NCI-H226 (cell line): ENCODE measurements at regions not wholly inside any gene's neighbourhood (a gene's known extent, or its start where the extent isn't known, plus 50 kb on each side); places are given as distances from the start of the nearest gene placed in this dataset.
"Not testable (repeated sequence)": the region's sequence is repeated elsewhere in the genome, so short reads cannot be mapped to it uniquely, and the experiment has no call there.

Source experiments
- DNase-seq: peaks from one replicate; pipeline ENCODE4 v3.0.0-alpha.2; 2015

DNA sequence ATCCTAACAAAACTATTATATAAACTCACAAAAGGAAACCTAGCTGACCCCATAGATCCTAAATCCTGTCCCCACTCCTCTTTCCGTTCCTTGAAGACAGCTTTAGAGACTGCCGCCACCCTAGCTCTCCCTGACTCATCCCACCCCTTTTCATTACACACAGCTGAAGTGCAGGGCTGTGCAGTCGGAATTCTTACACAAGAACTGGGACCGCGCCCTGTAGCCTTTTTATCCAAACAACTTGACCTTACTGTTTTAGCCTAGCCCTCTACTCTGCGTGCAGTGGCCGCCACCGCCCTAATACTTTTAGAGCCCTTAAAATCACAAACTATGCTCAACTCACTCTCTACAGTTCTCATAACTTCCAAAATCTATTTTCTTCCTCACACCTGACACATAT is 264.0 kb downstream of the SMARCA2 start:
- not testable (repeated sequence) for DNase-seq

DNA sequence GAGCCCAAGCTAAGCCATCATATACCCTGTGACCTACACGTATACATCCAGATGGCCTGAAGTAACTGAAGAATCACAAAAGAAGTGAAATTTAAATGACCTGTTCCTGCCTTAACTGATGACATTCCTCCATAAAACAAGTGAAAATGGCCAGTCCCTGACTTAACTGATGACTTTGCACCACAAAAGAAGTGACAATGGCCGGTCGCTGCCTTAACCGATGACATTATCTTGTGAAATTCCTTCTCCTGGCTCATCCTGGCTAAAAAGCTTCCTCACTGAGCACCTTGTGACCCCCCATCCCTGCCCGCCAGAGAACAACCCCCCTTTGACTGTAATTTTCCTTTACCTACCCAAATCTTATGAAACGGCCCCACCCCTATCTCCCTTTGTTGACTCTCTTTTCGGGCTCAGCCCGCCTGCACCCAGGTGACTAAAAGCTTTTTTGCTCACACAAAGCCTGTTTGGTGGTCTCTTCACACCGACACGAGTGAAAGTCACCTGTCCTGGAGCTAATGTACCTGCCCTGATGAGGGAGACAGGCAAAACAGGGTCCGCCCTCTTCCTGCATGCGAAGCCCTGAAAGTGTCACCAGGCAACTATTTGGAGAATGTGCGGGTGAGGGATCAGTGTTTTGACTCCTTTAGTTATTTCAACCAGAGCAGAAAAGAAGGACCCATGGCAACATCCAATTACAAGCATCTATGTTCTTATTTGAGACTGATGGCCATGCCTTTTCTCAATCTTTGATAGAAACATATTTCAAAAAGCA is 266.1 kb downstream of the SMARCA2 start:
- peak; percentile 89 for DNase-seq

DNA sequence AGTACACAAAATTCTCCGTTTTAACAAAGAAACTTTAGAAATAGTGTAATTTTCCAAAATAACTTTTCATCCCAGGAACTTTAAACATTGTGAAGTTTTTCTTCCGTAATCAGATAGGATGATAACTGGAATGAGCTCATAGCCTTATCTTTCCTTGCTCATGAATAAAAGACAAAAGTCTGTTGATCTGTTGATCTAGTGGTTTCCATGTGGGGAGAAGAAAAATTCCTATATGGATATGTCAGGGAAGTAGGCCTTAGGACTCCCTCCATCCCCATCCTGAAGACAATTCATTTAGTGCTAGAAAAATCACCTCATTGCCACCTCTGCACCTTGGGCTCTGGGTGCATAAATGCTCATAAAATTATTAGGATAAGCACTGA is 266.6 kb downstream of the SMARCA2 start:
- DNase-seq = peak; percentile 90

DNA sequence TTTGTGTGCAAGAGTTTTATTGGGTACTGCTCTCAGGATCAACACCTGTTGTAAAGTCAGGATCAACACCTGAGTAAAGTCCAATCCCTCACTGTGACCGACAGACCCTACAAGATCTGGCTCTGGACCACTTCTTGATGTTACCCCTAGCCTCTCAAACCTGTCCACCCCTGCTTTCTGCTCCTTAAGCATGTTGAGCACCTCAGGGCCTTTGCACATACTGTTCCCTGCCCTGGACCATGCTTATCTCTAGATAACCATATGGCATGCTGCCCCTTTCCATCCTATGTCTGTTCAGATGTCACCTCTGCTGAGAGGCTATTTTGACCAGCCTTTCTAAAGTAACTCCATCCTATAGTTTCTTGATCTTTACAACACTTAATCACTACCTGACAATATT is 269.6 kb downstream of the SMARCA2 start:
- no peak for DNase-seq

DNA sequence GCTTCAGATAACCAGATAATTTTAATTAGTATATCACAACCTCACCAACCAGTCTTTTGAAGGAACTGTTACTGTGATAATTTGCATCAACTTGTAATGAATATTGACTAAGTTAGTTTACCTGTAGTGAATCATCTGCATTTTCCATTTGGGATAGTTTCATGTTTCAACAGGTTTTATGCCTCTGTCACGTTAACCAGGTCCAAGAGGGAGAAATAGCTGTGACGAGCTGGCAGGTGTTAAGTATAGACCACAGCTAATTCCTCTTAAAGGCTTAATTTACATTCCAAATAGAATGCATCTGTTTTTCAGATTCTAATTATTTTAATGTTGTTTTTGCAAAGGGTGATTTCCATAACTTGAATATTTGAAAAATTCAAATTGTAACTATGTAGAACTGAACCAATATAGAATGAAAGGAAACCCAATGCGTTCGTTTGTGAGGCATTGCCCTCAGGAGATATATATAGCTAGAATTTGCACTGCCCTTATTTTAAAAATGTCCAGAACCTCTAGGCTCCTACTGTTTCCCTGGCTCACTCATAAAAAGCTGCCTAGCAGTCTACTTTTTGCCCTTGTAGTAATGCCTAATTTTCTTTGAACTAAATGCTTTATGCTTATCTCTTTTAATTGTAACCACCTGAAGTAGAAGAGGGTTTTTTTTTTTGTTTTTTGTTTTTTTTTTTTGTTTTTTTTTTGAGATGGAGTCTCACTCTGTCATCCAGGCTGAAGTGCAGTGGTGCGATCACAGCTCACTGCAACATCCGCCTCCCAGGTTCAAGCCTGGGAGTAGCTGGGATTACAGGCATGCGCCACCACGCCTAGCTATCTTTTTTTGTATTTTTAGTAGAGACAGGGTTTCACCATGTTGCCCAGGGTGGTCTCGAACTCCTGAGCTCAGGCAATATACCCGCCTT is 270.5 kb downstream of the SMARCA2 start:
- no peak for DNase-seq

DNA sequence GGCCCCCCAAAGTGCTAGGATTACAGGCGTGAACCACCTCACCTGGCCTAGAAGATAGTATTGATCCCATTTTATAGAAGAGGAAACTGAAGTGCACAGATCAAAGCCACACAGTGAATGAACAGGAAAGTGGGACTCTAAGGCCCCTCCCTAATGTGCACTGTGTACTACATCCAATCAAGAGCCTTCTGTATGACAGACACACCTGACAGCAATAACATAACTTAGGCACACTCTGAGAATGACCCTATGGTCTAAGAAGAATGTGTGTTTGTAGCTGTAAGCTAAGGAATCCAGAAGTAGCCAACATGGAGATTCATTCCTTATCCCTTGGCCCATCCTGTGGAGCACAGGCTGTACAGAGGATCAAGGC is 271.2 kb downstream of the SMARCA2 start:
- DNase-seq = no peak

DNA sequence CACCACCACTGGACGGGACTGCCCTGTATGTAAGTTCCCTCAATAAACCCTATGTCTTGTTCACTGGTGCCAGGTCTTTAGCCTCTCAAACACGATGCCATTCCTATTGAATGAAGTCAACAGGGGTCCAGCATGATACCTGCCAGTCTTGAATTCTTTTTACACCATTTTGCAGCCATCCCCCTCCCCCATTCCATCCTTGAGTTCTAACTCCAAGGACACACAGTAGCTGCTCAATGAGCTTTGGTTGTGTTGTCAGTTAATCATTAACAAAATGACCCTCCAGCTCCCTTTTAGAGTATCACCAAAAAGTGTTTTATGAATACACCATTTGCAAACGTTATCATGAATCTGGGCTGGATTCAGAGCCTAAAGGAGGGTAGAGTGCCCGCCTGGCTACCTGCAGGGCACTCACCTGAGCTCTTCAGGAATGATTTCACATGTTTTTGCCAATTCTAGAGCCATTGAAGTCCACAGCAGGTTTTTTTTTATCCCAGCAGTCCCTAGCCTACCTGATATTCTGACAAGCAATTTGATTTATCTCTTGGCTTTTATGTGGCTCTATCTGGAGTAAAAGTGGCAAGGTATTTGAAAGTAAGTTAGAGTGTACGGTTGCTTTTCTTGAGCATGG is 271.8 kb downstream of the SMARCA2 start:
- DNase-seq = no peak

DNA sequence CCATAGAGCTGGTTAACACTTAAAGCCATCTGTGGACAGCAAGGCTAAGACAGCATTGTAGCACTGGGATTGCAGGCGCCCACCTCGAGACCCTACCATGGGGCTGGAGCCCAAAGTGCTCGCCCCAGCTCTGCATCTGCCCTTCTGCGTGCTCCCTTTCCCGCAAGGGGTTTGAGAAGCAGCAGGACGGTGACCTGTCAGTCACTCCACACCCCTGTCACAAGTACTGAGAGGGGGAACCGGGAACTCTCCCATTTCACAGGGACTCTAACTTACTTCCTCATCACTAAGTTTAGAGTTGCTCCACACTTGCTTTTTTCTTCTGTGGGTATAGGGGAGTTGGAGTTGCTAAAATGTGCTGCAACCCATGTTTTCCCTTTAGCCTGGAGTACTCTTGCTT is 273.2 kb downstream of the SMARCA2 start:
- no peak for DNase-seq

DNA sequence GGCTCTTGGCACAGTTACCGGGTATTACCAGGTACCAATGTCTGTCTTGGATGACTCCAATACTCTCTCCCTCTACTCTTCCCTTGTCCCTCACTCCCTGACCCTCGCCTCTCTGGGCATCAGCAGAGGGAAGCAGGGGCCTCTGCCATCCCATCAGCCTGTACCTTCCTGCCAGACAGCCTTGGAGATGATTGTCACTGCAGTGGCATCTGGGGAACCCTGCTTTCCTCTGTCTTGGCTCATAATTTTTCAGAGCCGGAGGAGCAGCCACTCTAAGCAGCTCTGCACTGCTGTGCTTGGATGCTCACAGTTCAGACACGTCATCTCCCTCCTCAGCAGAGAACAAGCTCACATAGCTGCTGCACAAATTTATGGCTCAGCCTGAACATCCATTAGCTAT is 274.1 kb downstream of the SMARCA2 start:
- DNase-seq = no peak

DNA sequence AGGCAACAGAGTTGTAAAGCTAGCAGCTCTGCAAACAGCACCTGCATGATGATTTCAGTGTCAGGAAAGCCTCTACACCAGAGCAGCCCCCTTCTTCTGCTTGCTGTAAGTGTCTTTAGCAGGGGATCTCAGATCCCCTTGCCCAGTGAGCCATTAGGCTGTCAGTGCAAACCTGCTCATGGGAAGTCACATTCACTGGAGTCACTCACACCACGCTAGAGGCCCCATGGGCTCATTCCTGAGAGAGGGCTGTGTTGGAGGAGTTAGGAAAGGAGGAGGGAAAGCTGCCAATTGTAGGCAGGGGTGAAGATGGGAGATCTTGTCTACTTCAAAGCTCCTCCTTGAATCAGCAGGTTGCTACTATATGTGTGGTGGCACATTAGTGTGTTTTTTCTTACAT is 275.2 kb downstream of the SMARCA2 start:
- DNase-seq = no peak

DNA sequence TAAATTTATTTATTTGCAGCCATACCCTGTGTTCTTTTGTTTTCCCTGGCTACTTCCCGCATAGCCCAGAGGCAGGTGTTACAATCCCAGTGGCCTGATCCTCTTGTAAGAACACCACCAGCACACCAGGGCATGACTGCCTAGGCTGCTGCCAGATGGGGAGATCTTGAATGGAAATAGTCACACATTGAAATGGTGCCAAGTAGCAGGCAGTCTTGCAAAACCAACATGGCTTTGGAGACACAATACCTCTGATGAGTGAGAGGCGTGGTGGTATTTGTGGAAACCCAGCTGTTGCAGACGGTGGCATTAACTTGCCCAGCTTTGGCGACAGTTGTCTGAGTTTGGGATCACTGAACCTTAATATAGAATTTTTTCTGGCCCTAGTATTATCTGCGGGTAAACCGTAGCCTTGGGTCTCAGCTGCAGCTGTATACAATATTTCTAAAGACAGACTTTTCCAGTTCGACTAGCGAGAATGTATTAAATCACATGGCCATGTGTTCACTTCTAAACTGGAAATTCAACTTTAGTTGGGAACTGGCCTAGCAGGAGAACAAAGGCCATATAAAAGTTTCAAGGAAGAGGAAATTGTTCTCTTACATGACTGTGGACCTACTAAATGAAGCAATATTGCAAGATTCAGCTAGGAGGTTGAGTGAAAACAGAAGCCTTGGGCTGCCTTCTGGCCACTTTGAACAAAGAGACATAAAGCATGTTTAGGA is 277.0 kb downstream of the SMARCA2 start:
- no peak for DNase-seq

DNA sequence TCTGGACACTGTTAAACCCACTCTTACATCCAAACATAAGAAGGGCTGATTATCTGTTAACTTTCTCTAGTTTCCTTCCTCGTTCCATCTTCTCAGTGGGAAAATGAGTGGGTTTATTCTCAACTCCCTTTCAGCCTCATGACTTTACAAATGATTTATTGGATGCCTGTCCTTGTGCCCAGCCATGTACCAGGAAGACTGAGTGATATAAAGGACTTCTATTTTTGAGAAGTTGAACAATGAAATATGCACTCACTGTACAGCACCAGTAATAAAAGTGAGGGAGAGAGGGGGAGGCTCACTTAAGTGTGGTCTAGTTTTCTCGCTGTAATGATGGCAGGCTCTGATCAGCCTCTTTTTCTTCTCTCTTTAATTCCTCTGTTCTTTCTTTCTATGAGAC is 277.6 kb downstream of the SMARCA2 start:
- DNase-seq = no peak

DNA sequence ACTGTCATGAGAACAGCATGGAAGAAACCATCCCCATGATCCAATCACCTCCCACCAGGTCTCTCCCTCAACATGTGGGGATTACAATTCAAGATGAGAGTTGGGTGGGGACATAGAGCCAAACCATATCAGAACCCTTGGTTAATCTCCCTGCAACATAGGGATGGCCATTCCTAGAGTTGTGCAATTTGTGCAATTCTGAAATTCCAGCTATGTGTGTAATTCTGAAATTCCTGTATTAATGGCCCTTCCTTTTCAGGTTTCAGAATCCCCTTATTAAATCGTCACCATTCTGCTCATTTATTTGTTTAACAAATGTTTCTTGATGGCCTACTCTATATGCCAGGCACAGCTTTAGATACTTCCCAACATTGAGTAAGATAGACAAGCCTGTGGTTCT is 282.6 kb downstream of the SMARCA2 start:
- DNase-seq = no peak

DNA sequence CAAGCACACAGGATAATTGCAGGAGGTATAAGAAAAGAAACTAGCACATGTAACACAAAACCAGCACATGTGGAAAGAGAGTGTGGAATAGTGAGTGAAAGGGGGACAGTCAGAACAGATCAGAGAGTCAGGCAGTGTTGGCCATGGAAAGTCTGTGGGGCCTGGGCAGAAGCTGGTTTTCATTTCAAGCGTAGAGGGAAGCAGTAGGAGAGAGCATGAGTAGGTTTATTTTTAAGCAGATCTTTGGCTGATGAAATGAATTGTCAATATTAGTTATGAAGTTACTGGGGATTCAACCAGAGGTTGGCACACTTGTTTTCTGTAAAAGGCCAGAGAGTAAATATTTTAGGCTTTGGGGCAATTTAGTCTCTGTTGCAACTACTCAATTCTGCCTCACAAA is 283.1 kb downstream of the SMARCA2 start:
- DNase-seq = no peak

DNA sequence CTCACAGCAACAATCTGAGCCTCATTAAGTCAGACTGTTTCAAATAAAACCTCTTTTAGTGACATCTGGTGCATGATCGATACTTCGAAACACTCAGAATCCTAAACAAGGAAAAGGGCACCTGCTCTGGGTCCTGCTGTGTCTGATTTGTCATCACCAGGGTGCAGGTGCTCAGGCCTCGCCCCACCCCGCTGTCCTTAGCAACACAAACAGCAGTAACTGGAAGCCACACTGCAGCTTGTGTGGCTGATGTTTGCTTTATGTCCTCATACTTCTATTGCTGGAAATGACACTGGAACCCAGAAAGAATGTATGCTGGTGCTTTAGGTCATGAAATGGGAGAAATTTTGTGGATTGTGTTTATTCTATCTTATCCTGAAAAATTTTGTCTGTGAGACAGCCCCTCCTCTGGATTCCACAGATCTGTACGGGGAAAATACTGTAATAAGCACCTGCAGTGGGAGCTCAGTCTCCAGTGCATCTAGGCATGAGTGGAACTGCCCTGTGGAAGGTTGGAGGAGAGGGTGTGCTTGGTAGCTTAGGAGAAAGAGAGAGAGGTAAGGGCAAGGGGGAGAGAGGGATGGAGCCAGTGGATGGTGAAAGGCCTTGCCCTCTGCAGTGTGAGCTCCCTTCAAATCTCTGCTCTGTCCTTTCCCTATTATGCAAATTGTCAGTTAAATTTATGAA is 284.2 kb downstream of the SMARCA2 start:
- DNase-seq = no peak

DNA sequence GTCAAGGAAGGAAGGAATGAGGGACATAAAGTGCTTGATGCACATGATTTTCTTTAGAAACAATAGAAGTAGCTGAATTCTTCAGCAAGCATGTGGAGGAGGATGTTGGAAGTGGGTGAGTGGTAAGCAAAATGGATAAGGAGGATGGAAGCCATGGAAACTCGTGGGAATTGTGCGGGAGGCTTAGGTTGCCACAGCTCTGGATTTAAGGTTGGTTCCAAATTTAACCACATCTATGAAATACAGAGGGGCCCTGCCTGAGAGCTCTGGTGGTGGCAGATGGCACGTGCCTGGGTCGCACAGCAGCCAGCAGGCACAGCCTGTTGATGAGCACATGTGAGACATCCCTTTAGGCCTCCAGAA is 284.7 kb downstream of the SMARCA2 start:
- DNase-seq = no peak

DNA sequence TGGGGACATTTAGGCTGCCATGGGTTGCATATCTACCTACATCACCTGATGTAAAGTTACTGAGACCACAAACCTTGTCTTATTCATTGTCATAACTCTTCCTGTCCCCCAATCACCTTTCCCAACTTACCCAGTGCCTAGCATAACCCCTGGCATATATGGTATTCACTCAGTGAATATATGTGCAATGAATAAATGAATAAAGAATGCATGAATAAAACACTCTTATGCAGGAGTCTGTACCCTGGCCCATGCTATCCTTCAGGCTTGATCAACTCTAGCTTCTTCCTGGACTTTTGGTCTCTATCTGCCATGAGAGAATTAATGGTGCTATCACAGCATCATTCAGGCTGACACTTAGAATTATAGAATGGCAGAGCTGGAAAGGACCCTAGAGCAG is 285.2 kb downstream of the SMARCA2 start:
- no peak for DNase-seq

DNA sequence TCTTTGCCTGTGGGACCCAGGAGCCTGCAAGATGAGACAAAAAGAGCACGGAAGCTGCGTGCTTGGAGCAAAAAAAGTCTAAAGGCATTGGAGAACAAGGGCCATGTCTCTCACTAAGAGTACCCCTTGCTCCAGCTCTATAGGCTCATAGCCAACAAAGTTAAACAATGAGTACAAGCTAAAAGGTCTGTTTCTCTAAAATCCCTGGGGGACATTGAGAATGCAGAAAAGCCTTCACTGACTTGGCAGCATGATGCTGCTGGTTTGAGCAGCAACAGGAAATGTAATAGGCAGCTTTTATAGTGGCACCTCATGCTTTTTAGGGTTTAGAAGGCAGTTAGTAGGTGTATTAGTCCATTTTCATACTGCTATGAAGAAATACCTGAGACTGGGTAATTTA is 287.5 kb downstream of the SMARCA2 start:
- DNase-seq = no peak

DNA sequence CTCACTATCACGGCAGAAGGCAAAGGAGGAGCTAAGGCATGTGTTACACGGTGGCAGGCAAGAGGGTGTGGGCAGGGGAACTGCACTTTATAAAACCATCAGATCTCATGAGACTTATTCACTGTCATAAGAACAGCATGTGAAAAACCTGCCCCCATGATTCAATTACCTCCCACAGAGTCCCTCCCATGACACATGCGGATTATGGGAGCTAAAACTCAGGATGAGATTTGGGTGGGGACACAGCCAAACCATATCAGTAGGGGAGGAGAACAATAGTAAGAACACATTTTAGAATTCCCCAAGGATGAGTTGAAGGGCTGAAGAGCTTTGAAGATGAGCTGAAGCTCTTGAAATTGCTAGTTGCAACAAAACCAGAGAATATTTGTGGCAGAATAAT is 287.9 kb downstream of the SMARCA2 start:
- no peak for DNase-seq

DNA sequence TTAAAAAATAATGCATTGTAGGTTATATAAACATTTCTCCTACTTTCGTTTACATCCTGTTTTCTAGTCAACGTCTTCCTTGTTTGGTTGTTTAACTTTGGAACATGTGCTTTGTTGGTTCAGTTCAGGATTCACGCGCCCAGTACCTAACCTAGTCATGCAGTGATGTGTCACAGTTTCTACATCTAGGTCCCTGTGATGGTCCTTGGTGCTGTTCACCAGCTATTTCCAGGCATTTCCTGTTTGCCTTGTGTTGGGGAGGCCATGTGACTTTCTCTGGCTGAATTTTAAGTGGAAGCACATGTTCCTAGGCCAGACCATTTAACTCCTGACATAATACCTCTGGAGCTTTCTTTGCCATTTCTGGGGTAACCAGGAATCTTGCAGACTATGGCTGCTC is 292.3 kb downstream of the SMARCA2 start:
- no peak for DNase-seq

DNA sequence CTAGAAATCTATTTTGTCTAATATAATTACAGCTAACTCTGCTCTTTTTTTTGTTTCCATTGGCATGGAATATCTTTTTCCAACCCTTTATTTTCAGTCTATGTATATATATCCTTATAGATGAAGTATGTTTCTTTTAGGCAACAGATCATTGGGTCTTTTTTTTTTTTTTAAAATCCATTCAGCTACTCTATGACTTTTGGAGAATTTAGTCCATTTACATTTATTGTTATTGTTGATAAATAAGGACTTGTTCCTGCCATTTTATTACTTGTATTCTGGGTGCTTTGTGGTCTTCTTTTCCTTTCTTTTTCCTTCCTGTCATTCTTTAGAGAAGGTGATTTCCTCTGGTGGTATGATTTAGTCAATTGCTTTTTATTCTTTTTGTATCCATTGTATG is 296.8 kb downstream of the SMARCA2 start:
- no peak for DNase-seq

DNA sequence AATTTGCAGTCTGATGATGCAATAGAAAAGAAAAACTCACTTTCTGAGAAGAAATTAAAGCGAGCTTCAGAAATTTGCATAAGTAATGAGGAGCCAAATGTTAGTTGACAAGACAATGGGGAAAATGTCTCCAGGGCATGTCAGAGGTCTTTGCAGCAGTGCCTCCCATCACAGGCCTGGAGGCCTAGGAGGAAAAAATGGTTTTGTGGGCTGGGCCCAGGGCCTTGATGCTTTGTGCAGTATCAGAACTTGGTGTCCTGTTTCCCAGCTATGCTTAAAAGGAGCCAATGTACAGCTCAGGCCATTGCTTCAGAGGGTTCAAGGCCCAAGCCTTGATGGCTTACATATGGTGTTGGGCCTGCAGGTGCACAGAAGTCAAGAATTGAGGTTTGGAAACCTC is 298.4 kb downstream of the SMARCA2 start:
- DNase-seq = no peak

DNA sequence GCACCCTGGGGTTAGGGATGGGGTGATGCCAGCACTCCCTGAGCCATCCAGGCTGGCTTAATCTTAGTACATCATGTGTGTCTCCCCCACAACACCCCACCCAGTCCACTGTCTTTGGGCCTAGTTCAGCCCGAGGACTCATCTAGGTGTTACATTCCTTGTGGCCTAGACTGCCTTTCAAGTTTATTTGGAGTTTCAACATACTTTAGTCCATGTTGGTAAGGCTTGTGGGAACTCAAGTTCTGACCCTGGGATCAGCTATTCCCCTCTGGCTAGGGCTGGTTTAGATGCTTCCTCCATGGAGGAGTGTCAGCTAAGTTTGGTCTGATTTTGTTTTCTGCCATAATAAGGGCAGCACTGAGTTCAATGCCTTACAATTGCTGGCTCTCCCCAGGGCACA is 302.4 kb downstream of the SMARCA2 start:
- DNase-seq = peak; percentile 31
